ENCODE measurements at regions not wholly inside any gene's neighbourhood (a gene's known extent, or its start where the extent isn't known, plus 50 kb on each side); places are given as distances from the start of the nearest gene placed in this dataset.
"Not testable (repeated sequence)": the region's sequence is repeated elsewhere in the genome, so short reads cannot be mapped to it uniquely, and the experiment has no call there.

DNA sequence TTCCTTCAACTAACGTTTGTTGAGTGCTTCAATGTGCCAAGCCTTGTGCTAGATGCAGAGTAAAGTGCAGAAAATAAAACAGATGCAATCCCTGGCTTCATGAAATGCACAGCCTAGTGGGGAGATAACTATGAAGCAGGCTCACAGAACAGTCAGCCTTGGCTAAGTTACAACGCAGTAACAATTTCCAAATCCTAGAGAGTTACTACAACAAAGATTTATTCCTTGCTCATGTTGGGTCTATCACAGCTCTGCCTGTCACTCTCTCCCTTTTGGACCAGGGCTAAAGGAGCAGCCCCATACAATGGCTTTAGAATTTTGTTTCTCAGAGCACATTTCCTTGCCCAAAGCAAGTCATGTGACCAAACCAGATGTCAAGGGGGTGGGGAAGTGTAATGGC, 359.8 kb downstream of the ZNF326 start:
- WGBS, 3 donors, result 59 to 63% (median 61%) methylated on average over 2 of the region's 2 CpGs
- Histone ChIP-seq H3K4me1 (no peaks in the 10 kb centered on the region), H3K27me3 (ENCODE audit: insufficient read depth in 3 of 3, low read length in 2 of 3) (no peaks in the 10 kb centered on the region), H3K9me3 (no peaks in the 10 kb centered on the region), H3K36me3 (ENCODE audit: insufficient read depth in 1 of 2, low read depth in 1 of 2) (no peaks in the 10 kb centered on the region), H3K4me3 (no peak overlapping the region), H3K27ac (no peak overlapping the region)
- DNase-seq (no peak), ATAC-seq (no peak)
- intact Hi-C loops (cut with DNase I), result no loop called here
- TF ChIP-seq, protein P1, sequence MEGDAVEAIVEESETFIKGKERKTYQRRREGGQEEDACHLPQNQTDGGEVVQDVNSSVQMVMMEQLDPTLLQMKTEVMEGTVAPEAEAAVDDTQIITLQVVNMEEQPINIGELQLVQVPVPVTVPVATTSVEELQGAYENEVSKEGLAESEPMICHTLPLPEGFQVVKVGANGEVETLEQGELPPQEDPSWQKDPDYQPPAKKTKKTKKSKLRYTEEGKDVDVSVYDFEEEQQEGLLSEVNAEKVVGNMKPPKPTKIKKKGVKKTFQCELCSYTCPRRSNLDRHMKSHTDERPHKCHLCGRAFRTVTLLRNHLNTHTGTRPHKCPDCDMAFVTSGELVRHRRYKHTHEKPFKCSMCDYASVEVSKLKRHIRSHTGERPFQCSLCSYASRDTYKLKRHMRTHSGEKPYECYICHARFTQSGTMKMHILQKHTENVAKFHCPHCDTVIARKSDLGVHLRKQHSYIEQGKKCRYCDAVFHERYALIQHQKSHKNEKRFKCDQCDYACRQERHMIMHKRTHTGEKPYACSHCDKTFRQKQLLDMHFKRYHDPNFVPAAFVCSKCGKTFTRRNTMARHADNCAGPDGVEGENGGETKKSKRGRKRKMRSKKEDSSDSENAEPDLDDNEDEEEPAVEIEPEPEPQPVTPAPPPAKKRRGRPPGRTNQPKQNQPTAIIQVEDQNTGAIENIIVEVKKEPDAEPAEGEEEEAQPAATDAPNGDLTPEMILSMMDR (IDR thresholded peaks at IDR 0.05), result no peak

GRCh38 chr1:90351019-90351418, 356.1 kb downstream of the ZNF326 start:
- 30 to 66% (median 43%) methylated on average over 2 of the region's 2 CpGs for WGBS, 3 donors
- Histone ChIP-seq H3K4me1 (no peaks in the 10 kb centered on the region), H3K9me3 (peaks cover 6% of the 10 kb centered on the region), H3K27ac (no peak overlapping the region), H3K36me3 (ENCODE audit: insufficient read depth in 1 of 2, low read depth in 1 of 2) (no peaks in the 10 kb centered on the region), H3K27me3 (ENCODE audit: insufficient read depth in 3 of 3, low read length in 2 of 3) (no peaks in the 10 kb centered on the region), H3K4me3 (no peak overlapping the region)
- ATAC-seq (no peak), DNase-seq (no peak)
- intact Hi-C loops (cut with DNase I), result no loop called here
- TF ChIP-seq, protein P1 (IDR thresholded peaks at IDR 0.05), result no peak

- DNase-seq, result no peak
- no peaks in the 10 kb centered on the region for H3K36me3 ChIP-seq (ENCODE audit: insufficient read depth in 1 of 2, low read depth in 1 of 2)
- H3K4me1 ChIP-seq, result no peaks in the 10 kb centered on the region
- H3K27ac ChIP-seq, result no peak overlapping the region
- 76 to 82% (median 81%) methylated on average over 4 of the region's 4 CpGs for WGBS, 3 donors
- ATAC-seq, result no peak
- TF ChIP-seq, protein P1 (IDR thresholded peaks at IDR 0.05), result no peak
- no peak overlapping the region for H3K4me3 ChIP-seq
- intact Hi-C loops (cut with DNase I), result no loop called here
- H3K27me3 ChIP-seq (ENCODE audit: insufficient read depth in 3 of 3, low read length in 2 of 3), result no peaks in the 10 kb centered on the region
- H3K9me3 ChIP-seq, result peaks cover 6% of the 10 kb centered on the region
Measured at GRCh38 chr1:90349510-90349909, 354.6 kb downstream of the ZNF326 start.

DNA sequence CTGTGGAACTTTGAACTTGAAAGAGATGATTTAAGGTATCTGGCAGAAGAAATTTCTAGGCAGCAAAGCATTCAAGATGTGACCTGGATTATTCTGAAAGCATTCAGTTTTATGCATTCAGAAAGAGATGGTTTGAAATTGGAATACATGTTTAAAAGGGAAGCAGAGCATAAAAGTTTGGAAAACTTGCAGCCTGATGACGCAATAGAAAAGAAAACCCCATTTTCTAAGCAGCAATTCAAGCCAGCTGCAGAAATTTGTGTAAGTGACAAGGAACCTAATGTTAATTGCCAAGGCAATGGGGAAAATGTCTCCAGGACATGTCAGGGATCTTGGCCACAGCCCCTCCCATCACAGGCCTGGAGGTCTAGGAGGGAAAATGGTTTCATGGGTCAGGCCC, 354.0 kb downstream of the ZNF326 start:
- DNase-seq (no peak), ATAC-seq (no peak)
- WGBS, 3 donors, result 90 to 100% (median 95%) methylated on average over 1 of the region's 1 CpG
- H3K4me3 ChIP-seq, result no peak overlapping the region
- intact Hi-C loops (cut with DNase I), result no loop called here
- no peaks in the 10 kb centered on the region for H3K27me3 ChIP-seq (ENCODE audit: insufficient read depth in 3 of 3, low read length in 2 of 3)
- H3K36me3 ChIP-seq (ENCODE audit: insufficient read depth in 1 of 2, low read depth in 1 of 2), result no peaks in the 10 kb centered on the region
- peaks cover 6% of the 10 kb centered on the region for H3K9me3 ChIP-seq
- TF ChIP-seq, protein P1 (IDR thresholded peaks at IDR 0.05), result no peak
- H3K4me1 ChIP-seq, result no peaks in the 10 kb centered on the region
- no peak overlapping the region for H3K27ac ChIP-seq

DNA sequence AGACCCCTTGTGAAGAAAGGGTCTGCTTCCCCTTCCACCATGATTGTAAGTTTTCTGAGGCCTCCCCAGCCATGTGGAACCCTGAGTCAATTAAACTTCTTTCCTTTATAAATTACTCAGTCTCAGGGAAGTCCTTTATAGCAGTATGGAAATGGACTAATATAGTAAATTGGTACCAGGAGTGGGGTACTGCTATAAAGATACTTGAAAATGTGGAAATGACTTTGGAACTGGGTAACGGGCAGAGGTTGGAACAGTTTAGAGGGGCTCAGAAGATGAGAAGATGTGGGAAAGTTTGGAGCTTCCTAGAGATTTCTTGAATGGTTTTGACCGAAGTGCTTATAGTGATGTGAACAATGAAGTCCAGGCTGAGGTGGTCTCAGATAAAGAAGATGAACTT, 353.5 kb downstream of the ZNF326 start:
- intact Hi-C loops (cut with DNase I); H3K9me3 ChIP-seq: not testable (repeated sequence)
- WGBS, 3 donors, result 95 to 99% (median 97%) methylated on average over 2 of the region's 2 CpGs

More for the DNA sequence above, 353.5 kb downstream of the ZNF326 start:
- not testable (repeated sequence) for H3K36me3 ChIP-seq (ENCODE audit: insufficient read depth in 1 of 2, low read depth in 1 of 2); DNase-seq; H3K27me3 ChIP-seq (ENCODE audit: insufficient read depth in 3 of 3, low read length in 2 of 3); ATAC-seq; H3K4me1 ChIP-seq; H3K27ac ChIP-seq; H3K4me3 ChIP-seq
